WI38 (cell line): ENCODE measurements at regions not wholly inside any gene's neighbourhood (a gene's known extent, or its start where the extent isn't known, plus 50 kb on each side); places are given as distances from the start of the nearest gene placed in this dataset.

Experiments
- H3K4me3 ChIP-seq: 2 replicates; pipeline ENCODE4 v1.5.1; 2011; ENCODE audit warnings: low read depth, mild to moderate bottlenecking, control low read depth, low read length
- CTCF ChIP-seq: IDR thresholded peaks from 2 replicates; pipeline ENCODE4 v1.5.1; 2012; ENCODE audit warnings: low read depth, mild to moderate bottlenecking, control low read depth, low read length

DNA sequence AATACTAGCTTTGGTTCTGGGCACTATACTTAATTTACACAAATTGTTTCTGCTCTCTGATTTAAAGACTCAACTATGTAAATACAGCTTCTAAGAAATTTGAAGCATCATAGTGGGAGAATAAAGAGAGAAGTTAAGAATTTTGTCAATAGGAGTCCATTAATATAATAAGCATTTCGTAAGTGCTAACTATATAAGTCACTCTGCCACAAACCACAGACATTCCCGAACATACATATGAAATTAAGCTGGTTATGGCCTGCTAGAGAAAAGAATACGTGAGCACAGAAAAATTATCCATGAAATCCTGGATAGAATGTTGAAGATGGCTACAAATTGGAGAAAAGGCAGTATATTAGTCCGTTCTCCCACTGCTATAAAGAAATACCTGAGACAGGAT is 526.2 kb downstream of the MRPL39 start:
- TF ChIP-seq CTCF, result no peak
- no peak overlapping the region for H3K4me3 ChIP-seq

GRCh38 chr21:25080661-25081060 is 526.6 kb downstream of the MRPL39 start:
- no peak overlapping the region for H3K4me3 ChIP-seq
- no peak for TF ChIP-seq CTCF

- H3K4me3 ChIP-seq, result no peak overlapping the region
- no peak for TF ChIP-seq CTCF
These were observed 527.1 kb downstream of the MRPL39 start for GRCh38 chr21:25080141-25080540.

DNA sequence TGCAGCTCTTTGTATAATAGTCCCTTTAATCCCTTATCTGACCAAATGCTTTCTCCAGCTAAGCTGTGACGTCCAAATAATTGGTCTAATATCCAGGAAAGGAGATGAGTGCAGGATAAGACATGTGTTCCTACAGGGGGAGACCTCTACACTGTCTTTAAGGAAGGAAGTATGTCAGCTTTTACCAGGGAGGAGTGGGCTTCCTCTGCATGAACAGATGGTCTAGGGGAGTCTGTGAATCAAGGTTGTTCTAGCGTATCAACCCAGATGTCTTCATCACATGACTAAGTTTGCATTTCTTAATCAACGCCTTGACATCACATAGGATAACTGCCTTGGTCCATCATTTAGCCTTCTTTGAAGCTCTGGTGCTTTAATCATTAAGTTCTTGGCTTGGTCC is 528.2 kb downstream of the MRPL39 start:
- H3K4me3 ChIP-seq, result no peak overlapping the region

GRCh38 chr21:25062061-25062460 is 545.2 kb downstream of the MRPL39 start:
- TF ChIP-seq CTCF, result no peak
- no peak overlapping the region for H3K4me3 ChIP-seq

More for the DNA sequence above, 528.2 kb downstream of the MRPL39 start:
- no peak for TF ChIP-seq CTCF

- no peak for TF ChIP-seq CTCF
- no peak overlapping the region for H3K4me3 ChIP-seq
These were observed 552.6 kb downstream of the MRPL39 start for GRCh38 chr21:25054689-25055088.

DNA sequence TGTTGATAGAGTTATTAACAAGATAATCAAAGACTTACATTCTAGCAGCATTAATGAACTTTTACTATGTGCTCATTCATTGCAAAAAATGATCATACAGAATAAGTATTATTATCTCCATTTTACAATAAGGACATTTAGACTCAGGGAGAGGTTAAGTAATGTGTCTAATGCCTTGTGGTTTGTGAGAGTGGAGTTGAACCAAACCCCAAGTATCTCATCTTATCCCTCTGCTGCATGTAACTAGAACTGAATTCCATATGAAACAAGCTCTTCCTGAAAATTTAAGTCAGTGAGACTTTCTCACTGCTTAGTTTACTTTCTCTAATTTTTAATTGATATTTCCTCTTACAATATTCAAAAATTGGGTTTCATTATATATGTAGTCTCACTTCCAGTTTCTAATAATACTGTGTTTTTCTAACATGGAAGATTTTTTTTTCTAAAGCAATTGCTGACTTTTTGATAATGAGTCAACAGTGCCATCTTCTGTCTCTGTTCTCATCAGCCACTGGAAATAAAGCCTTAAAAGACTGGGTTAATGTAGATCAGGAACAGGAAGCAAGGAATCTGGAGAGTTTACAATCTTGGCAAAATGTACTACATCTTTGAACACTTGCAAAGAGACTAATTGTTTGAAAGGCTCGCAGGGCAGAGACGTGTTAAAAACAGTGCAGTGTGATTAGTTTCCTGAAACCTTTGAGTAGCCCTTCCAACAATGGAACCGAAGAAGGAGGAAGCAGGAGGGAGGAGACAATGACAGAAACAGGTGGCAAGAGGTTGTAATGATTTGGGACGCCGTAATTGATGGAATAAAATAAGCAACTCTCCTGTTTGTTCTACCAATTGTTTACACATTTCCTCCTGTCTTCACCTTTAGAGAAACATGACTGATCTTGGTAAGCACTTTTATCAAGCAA is 567.6 kb downstream of the MRPL39 start:
- no peak overlapping the region for H3K4me3 ChIP-seq
- TF ChIP-seq CTCF, result no peak
